ENCODE measurements at regions not wholly inside any gene's neighbourhood (a gene's known extent, or its start where the extent isn't known, plus 50 kb on each side); places are given as distances from the start of the nearest gene placed in this dataset.

DNA sequence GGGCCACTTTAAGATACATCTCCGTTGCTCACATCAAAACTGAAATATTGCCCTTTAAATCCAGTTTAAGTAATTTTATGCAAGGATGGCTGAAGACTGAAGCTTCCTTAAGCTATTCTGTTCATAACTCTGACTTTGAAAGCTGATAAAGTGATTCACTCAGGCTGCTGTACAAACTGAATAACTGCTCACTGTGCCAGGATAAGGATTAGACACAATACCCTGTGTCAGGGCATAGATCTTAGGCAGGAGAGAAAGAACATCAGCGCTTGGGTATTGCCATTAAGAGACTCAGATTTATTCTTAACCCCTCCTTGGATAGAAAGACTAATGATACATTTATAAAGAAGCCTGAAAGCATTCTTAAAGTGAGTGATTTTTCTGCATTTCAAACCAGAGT is 614.5 kb upstream of the ZWINT start:
- TF ChIP-seq, protein P1, sequence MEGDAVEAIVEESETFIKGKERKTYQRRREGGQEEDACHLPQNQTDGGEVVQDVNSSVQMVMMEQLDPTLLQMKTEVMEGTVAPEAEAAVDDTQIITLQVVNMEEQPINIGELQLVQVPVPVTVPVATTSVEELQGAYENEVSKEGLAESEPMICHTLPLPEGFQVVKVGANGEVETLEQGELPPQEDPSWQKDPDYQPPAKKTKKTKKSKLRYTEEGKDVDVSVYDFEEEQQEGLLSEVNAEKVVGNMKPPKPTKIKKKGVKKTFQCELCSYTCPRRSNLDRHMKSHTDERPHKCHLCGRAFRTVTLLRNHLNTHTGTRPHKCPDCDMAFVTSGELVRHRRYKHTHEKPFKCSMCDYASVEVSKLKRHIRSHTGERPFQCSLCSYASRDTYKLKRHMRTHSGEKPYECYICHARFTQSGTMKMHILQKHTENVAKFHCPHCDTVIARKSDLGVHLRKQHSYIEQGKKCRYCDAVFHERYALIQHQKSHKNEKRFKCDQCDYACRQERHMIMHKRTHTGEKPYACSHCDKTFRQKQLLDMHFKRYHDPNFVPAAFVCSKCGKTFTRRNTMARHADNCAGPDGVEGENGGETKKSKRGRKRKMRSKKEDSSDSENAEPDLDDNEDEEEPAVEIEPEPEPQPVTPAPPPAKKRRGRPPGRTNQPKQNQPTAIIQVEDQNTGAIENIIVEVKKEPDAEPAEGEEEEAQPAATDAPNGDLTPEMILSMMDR (conservative IDR thresholded peaks at IDR 0.05), result no peak
- no peak for TF ChIP-seq ZFX (IDR thresholded peaks at IDR 0.05)
- no peak overlapping the region for H3K27ac ChIP-seq

DNA sequence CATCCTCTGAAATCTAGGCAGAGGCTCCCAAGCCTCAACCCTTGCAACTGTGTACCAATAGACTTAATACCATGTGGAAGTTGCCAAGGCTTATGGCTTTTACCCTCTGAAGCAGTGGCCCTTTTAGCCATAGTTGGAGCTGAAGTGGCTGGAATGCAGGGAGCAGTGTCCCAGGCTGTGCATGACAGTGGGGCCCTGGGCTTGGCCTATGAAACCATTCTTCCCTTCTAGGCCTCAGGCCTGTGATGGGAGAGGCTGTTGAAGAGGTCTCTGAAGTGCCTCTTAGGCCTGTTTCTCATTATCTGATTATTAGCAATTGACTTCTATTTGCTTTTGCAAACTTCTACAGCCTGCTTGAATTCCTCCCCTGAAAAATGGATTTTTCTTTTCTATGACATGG is 612.7 kb upstream of the ZWINT start:
- H3K27ac ChIP-seq, result no peak overlapping the region
- TF ChIP-seq, protein P1 (conservative IDR thresholded peaks at IDR 0.05), result no peak
- no peak for TF ChIP-seq ZFX (IDR thresholded peaks at IDR 0.05)

DNA sequence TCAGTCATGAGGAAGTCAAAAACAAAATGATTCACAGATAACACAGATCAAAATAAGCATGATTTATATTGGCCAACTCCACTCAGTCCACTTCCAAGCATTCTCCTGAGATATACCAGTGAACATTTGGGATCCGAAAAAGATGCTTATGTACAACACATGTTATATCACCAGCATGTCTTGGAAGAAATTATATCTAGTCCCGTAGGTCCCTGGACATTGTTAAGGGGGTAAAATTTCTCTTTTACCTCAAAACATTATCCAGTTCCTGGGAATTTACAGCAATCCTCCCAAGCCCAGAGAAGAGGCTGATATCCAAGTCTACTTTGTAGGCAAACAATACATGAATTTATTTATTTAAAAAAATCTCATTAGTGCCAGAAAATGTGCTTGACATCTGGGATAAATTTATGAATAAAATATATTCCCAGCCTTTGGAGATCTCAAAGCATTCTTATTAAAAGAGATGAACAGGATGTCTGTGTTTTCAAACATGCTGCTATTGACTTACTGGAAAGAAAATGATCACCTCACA is 582.2 kb upstream of the ZWINT start:
- no peak overlapping the region for H3K27ac ChIP-seq
- TF ChIP-seq ZFX (IDR thresholded peaks at IDR 0.05), result no peak
- TF ChIP-seq, protein P1 (conservative IDR thresholded peaks at IDR 0.05), result no peak

DNA sequence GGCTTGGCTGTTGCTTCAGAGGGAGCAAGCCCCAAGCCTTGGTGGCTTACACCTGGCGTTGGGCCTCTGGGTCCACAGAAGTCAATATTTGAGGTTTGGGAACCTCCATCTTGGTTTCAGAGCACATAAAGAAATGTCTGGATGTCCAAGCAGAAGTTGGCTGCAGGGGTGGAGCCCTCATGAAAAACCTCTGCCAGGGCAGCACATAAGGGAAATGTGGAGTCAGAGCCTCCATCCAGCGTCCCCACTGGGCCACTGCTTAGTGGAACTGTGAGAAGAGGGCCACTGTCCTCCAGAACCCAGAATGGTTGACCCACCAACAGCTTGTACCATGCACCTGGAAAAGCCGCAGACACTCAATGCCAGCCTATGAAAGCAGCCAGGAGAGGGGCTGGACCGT is 573.5 kb upstream of the ZWINT start:
- no peak for TF ChIP-seq ZFX (IDR thresholded peaks at IDR 0.05)
- TF ChIP-seq, protein P1 (conservative IDR thresholded peaks at IDR 0.05), result no peak

DNA sequence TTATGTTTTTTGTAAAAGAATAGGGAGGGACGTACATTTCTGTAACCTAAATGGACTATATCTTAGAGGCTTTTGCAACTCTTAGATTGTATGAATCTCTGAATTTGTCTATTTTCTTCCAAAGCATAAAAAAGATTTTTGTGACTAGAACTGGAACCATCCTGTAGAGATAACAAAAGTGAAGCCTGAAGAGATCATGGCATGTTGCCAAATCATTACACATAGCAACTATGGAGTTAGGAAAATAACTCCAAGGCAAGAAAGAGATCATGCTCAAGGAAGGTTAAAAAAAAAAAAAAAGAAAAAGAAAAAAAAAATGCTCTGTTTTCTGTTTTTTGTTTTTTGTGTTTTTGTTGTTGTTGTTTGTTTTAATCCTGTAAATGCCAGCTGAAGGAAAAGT is 567.7 kb upstream of the ZWINT start:
- TF ChIP-seq ZFX (IDR thresholded peaks at IDR 0.05), result no peak
- TF ChIP-seq, protein P1 (conservative IDR thresholded peaks at IDR 0.05), result no peak
- H3K27ac ChIP-seq, result no peak overlapping the region

More for the DNA sequence above, 573.5 kb upstream of the ZWINT start:
- H3K27ac ChIP-seq, result no peak overlapping the region

- no peak overlapping the region for H3K27ac ChIP-seq
- TF ChIP-seq, protein P1 (conservative IDR thresholded peaks at IDR 0.05), result no peak
- TF ChIP-seq ZFX (IDR thresholded peaks at IDR 0.05), result no peak
These were observed 566.6 kb upstream of the ZWINT start for GRCh38 chr10:56927701-56928100.

DNA sequence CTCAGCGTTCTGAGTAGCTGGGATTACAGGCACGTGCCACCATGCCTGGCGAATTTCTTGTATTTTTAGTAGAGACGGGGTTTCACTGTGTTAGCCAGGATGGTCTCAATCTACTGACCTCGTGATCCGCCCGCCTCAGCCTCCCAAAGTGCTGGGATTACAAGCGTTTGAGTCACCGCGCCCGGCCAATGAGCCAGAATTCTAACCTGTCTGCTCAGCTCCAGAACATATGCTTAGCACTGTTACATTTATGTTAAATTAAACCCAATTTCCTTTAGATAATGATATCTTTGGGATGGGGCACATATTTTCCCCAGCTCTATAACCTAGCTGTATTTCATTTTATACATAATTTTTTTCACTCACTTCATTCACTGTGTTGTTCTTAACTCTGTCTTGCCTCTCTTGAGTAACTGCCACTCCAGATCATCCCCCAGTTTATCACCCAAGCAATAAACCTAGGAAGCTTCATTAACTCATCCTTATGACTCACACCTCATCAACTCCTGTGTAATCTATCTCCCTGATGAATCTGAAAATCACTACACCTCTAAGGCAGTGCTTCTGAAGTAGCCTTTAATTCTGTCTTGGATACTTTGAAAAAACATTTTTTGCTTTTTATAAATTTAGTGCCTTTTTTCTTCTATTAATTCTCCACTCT is 559.7 kb upstream of the ZWINT start:
- H3K27ac ChIP-seq, result no peak overlapping the region
- TF ChIP-seq, protein P1 (conservative IDR thresholded peaks at IDR 0.05), result no peak
- no peak for TF ChIP-seq ZFX (IDR thresholded peaks at IDR 0.05)
